Upper lobe of left lung (tissue), 6 donors: ENCODE measurements at regions not wholly inside any gene's neighbourhood (a gene's known extent, or its start where the extent isn't known, plus 50 kb on each side); places are given as distances from the start of the nearest gene placed in this dataset.

Source experiments
- ATAC-seq, 2 donors: fragments of 200-7000 bp; cut with Tn5 transposase; one replicate each; pipeline ENCODE4 v1.9.1; 2022; ENCODE audit warnings: mild to moderate bottlenecking in 2 of 2, moderate library complexity in 2 of 2; ENCODE audit not compliant: low FRiP score in 2 of 2
- DNase-seq, 2 donors: peaks; one replicate each; pipeline ENCODE4 v3.0.0-alpha.2; 2019 to 2020
- H3K27ac ChIP-seq, 4 donors: fragments of 200-600 bp; sonication (generic); one replicate each; pipeline ENCODE4 v1.5.1; 2016 to 2019
- H3K27me3 ChIP-seq, 4 donors: fragments of 200-600 bp; sonication (generic); one replicate each; pipeline ENCODE4 v1.5.1; 2017 to 2019
- H3K36me3 ChIP-seq, 4 donors: fragments of 200-600 bp; sonication (generic); one replicate each; pipeline ENCODE4 v1.5.1; 2016 to 2019
- H3K4me1 ChIP-seq, 4 donors: fragments of 200-600 bp; sonication (generic); one replicate each; pipeline ENCODE4 v1.5.1; 2018 to 2019
- H3K4me3 ChIP-seq, 4 donors: fragments of 200-600 bp; sonication (generic); one replicate each; pipeline ENCODE4 v1.5.1; 2017 to 2019; ENCODE audit warnings: mild to moderate bottlenecking in 2 of 4, moderate library complexity in 1 of 4
- H3K9me3 ChIP-seq, 4 donors: fragments of 200-600 bp; sonication (generic); one replicate each; pipeline ENCODE4 v1.5.1; 2018 to 2019
- CTCF ChIP-seq, 6 experiments: fragments of 450-650 bp in 4 of 6; fragments of 200-600 bp in 2 of 6; sonication (generic) in 2 of 6; IDR thresholded peaks; one replicate each; pipeline ENCODE4 v1.5.1; 2016 to 2019; ENCODE audit warnings: antibody characterized with exemption in 6 of 6
- EP300 ChIP-seq, 4 donors: sonication (generic); formaldehyde crosslinking; IDR thresholded peaks; one replicate each; pipeline ENCODE4 v1.5.1; 2017; ENCODE audit warnings: antibody characterized with exemption in 4 of 4, control low read depth in 2 of 4
- POLR2A ChIP-seq, 4 donors: fragments of 450-650 bp; IDR thresholded peaks; one replicate each; pipeline ENCODE4 v1.5.1; 2016 to 2017; ENCODE audit warnings: antibody characterized with exemption in 4 of 4, mild to moderate bottlenecking in 2 of 4
- POLR2AphosphoS5 ChIP-seq, 2 donors: sonication (generic); formaldehyde crosslinking; IDR thresholded peaks; one replicate each; pipeline ENCODE4 v1.5.1; 2017; ENCODE audit warnings: antibody characterized with exemption in 2 of 2
- WGBS, 2 donors: methylation state at CpG; one replicate each; pipeline ENCODE4 v1.1.5; 2017 to 2018; 5-methylcytosine and 5-hydroxymethylcytosine counted together
- donor health status: DM: no; HTN: no; CAD: no; lungs with moderate emphysema.
- donor health status: DM: no; HTN: yes; CAD: no; lungs with severe emphysema.

GRCh38 chr11:128251140-128251539, 336.2 kb downstream of the ETS1 start:
- no peak for DNase-seq
- no peaks in the 10 kb centered on the region for H3K9me3 ChIP-seq
- no peak overlapping the region for H3K4me3 ChIP-seq
- H3K36me3 ChIP-seq, result no peaks in the 10 kb centered on the region
- H3K4me1 ChIP-seq, result no peaks in the 10 kb centered on the region
- H3K27me3 ChIP-seq, result no peaks in the 10 kb centered on the region
- no peak overlapping the region for H3K27ac ChIP-seq
- 81 to 87% methylated on average over 2 of the region's 2 CpGs for WGBS, 2 donors
- no peak for TF ChIP-seq EP300 (IDR thresholded peaks at IDR 0.05)
- no peak for TF ChIP-seq POLR2A (IDR thresholded peaks at IDR 0.05)
- ATAC-seq, result no peak

GRCh38 chr11:128250482-128250881, 336.9 kb downstream of the ETS1 start:
- H3K4me1 ChIP-seq, result no peaks in the 10 kb centered on the region
- no peaks in the 10 kb centered on the region for H3K9me3 ChIP-seq
- no peaks in the 10 kb centered on the region for H3K36me3 ChIP-seq
- 78 to 89% methylated on average over 2 of the region's 2 CpGs for WGBS, 2 donors
- no peak for DNase-seq
- no peaks in the 10 kb centered on the region for H3K27me3 ChIP-seq
- no peak overlapping the region for H3K4me3 ChIP-seq
- no peak for ATAC-seq
- no peak overlapping the region for H3K27ac ChIP-seq
- no peak for TF ChIP-seq EP300 (IDR thresholded peaks at IDR 0.05)
- no peak for TF ChIP-seq POLR2AphosphoS5 (IDR thresholded peaks at IDR 0.05)
- no peak for TF ChIP-seq POLR2A (IDR thresholded peaks at IDR 0.05)
- TF ChIP-seq CTCF (IDR thresholded peaks at IDR 0.05), result no peak

- no peak for DNase-seq
Measured at GRCh38 chr11:128246810-128247594, 340.4 kb downstream of the ETS1 start.

GRCh38 chr11:128246364-128246801, 341.0 kb downstream of the ETS1 start:
- no peaks in the 10 kb centered on the region for H3K4me1 ChIP-seq
- no peak overlapping the region for H3K27ac ChIP-seq
- H3K27me3 ChIP-seq, result no peaks in the 10 kb centered on the region
- DNase-seq, result peak in 1 of 2 donors; percentile 2
- no peak overlapping the region for H3K4me3 ChIP-seq
- no peaks in the 10 kb centered on the region for H3K36me3 ChIP-seq
- WGBS, 2 donors, result 62 to 66% methylated on average over 8 of the region's 8 CpGs
- peak; percentile 66 to 71 for ATAC-seq
- H3K9me3 ChIP-seq, result no peaks in the 10 kb centered on the region
- TF ChIP-seq CTCF (IDR thresholded peaks at IDR 0.05) (no peak), EP300 (IDR thresholded peaks at IDR 0.05) (no peak), POLR2AphosphoS5 (IDR thresholded peaks at IDR 0.05) (no peak), POLR2A (IDR thresholded peaks at IDR 0.05) (no peak)

More at GRCh38 chr11:128246810-128247594, 340.4 kb downstream of the ETS1 start:
- TF ChIP-seq POLR2A (IDR thresholded peaks at IDR 0.05) (no peak), CTCF (IDR thresholded peaks at IDR 0.05) (no peak), EP300 (IDR thresholded peaks at IDR 0.05) (no peak), POLR2AphosphoS5 (IDR thresholded peaks at IDR 0.05) (no peak)
- Histone ChIP-seq H3K4me3 (no peak overlapping the region), H3K27me3 (no peaks in the 10 kb centered on the region), H3K9me3 (no peaks in the 10 kb centered on the region), H3K36me3 (no peaks in the 10 kb centered on the region), H3K4me1 (no peaks in the 10 kb centered on the region), H3K27ac (no peak overlapping the region)
- WGBS, 2 donors, result 52 to 60% methylated on average over 6 of the region's 6 CpGs
- ATAC-seq, result peak; percentile 43 to 53

- WGBS, 2 donors, result 87 to 93% methylated on average over 5 of the region's 5 CpGs
- TF ChIP-seq POLR2A (IDR thresholded peaks at IDR 0.05), result no peak
- TF ChIP-seq CTCF (IDR thresholded peaks at IDR 0.05), result no peak
- TF ChIP-seq EP300 (IDR thresholded peaks at IDR 0.05), result no peak
- no peak for TF ChIP-seq POLR2AphosphoS5 (IDR thresholded peaks at IDR 0.05)
- no peak for ATAC-seq
- Histone ChIP-seq H3K27ac (no peak overlapping the region), H3K4me3 (no peak overlapping the region), H3K36me3 (no peaks in the 10 kb centered on the region), H3K27me3 (no peaks in the 10 kb centered on the region), H3K9me3 (no peaks in the 10 kb centered on the region), H3K4me1 (no peaks in the 10 kb centered on the region)
- DNase-seq, result no peak
Measured at GRCh38 chr11:128244871-128245270, 342.5 kb downstream of the ETS1 start.
